OCI-LY1 (cell line): ENCODE measurements at regions not wholly inside any gene's neighbourhood (a gene's known extent, or its start where the extent isn't known, plus 50 kb on each side); places are given as distances from the start of the nearest gene placed in this dataset.

ENCODE experiments used
- EZH2 ChIP-seq: fragments of 200-600 bp; sonication (generic), shearing (Covaris generic); IDR thresholded peaks from 2 replicates; pipeline ENCODE4 v1.8.0; 2017; ENCODE audit warnings: borderline replicate concordance, mixed run types, mild to moderate bottlenecking, antibody characterized with exemption, low read length, moderate library complexity, mixed read lengths
- TF ChIP-seq, protein P1 (sequence below): fragments of 200-600 bp; sonication (generic), shearing (Covaris generic); IDR thresholded peaks from 2 replicates; pipeline ENCODE4 v1.5.1; 2017; ENCODE audit warnings: mild to moderate bottlenecking, antibody characterized with exemption, low read length, moderate library complexity, mixed read lengths

DNA sequence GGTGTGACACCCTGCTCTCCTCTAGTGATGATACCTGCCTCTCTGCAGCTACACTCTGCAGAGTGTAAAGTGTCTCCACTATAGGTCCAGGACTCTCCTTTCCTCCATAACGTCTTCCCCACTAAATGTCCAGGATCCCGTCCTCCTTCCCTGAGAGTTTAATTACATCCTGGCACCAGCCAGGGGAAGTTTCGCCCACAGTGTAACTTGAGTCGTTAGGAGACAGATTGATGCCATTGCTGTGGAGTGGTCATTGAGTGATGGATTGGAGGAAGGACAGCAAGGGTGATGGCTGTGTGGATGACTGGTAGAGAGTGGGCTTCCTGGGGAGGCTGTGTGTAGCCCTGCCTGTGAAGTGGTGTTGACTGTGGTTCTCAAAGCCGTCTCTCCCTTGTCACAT, 84.0 kb upstream of the TMEM132D start:
- TF ChIP-seq, protein P1, sequence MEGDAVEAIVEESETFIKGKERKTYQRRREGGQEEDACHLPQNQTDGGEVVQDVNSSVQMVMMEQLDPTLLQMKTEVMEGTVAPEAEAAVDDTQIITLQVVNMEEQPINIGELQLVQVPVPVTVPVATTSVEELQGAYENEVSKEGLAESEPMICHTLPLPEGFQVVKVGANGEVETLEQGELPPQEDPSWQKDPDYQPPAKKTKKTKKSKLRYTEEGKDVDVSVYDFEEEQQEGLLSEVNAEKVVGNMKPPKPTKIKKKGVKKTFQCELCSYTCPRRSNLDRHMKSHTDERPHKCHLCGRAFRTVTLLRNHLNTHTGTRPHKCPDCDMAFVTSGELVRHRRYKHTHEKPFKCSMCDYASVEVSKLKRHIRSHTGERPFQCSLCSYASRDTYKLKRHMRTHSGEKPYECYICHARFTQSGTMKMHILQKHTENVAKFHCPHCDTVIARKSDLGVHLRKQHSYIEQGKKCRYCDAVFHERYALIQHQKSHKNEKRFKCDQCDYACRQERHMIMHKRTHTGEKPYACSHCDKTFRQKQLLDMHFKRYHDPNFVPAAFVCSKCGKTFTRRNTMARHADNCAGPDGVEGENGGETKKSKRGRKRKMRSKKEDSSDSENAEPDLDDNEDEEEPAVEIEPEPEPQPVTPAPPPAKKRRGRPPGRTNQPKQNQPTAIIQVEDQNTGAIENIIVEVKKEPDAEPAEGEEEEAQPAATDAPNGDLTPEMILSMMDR = no peak
- no peak for TF ChIP-seq EZH2
